Activated B cell treated with CpG ODN at 0.5 μM for 24 hours (primary cell): ENCODE measurements at regions not wholly inside any gene's neighbourhood (a gene's known extent, or its start where the extent isn't known, plus 50 kb on each side); places are given as distances from the start of the nearest gene placed in this dataset.

Source experiments
- ATAC-seq: fragments of 200-7000 bp; cut with Tn5 transposase; one replicate; pipeline ENCODE4 v1.10.0; 2021; ENCODE audit warnings: low read depth, mild to moderate bottlenecking, moderate library complexity
- CTCF ChIA-PET: fragments of 350-600 bp; sonication (Branson Sonifier 250); formaldehyde crosslinking; loops from one replicate; lab custom pipeline; 2021; ENCODE audit warnings: antibody characterized with exemption; lab: Charles Lee
- POLR2A ChIA-PET: fragments of 350-600 bp; sonication (Branson Sonifier 250); formaldehyde crosslinking; loops from one replicate; lab custom pipeline; 2021; ENCODE audit warnings: antibody characterized with exemption; lab: Charles Lee
- DNase-seq: peaks from one replicate; pipeline ENCODE4 v3.0.0; 2022
- H3K27ac Mint-ChIP-seq: one replicate; pipeline ENCODE4 v1.8.0; 2020; ENCODE audit warnings: mixed read lengths
- H3K27me3 Mint-ChIP-seq: one replicate; pipeline ENCODE4 v1.8.0; 2021; ENCODE audit warnings: mixed read lengths
- H3K36me3 Mint-ChIP-seq: one replicate; pipeline ENCODE4 v1.8.0; 2021; ENCODE audit warnings: low read depth, mixed read lengths
- H3K4me1 Mint-ChIP-seq: one replicate; pipeline ENCODE4 v1.8.0; 2021; ENCODE audit warnings: mixed read lengths
- H3K4me3 Mint-ChIP-seq: one replicate; pipeline ENCODE4 v1.8.0; 2020; ENCODE audit warnings: mild to moderate bottlenecking, mixed read lengths
- H3K9me3 Mint-ChIP-seq: one replicate; pipeline ENCODE4 v1.8.0; 2020; ENCODE audit warnings: mixed read lengths
- intact Hi-C: fragments of 100-400 bp; cut with micrococcal nuclease; formaldehyde crosslinking; loops from one replicate; pipeline ENCODE4 v1.15.1; 2024
- TF ChIP-seq, protein P1 (sequence below): fragments of 200-600 bp; IDR thresholded peaks from one replicate; pipeline ENCODE4 v1.8.0; 2022; ENCODE audit warnings: antibody characterized with exemption, mild to moderate bottlenecking

DNA sequence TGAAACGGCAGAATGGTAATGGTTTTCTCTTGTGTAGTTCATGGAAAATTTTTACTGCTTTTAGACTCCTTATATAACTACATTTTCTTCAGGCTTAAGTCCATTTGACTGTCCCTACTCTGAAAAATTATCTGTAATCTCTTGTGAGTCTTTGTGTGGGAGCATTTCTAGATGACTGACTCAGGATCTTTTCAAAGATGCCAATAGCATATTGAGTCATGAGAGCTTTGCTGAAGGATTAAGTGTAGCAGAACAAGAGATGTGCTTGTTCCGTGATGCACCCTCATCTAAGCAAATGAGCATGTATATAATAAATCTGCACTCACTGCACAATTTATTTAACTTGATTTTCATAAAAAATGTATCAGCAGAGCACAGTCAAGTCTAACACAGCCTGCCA, 298.7 kb upstream of the CDH6 start:
- ATAC-seq (no peak), DNase-seq (no peak)
- intact Hi-C loops, result no loop called here
- Mint-ChIP-seq H3K9me3 (peaks cover 14% of the 10 kb centered on the region), H3K4me1 (no peaks in the 10 kb centered on the region), H3K27me3 (no peaks in the 10 kb centered on the region), H3K27ac (no peak overlapping the region), H3K36me3 (no peaks in the 10 kb centered on the region), H3K4me3 (no peak overlapping the region)
- ChIA-PET POLR2A (no interaction called here), CTCF (no interaction called here)
- TF ChIP-seq, protein P1, sequence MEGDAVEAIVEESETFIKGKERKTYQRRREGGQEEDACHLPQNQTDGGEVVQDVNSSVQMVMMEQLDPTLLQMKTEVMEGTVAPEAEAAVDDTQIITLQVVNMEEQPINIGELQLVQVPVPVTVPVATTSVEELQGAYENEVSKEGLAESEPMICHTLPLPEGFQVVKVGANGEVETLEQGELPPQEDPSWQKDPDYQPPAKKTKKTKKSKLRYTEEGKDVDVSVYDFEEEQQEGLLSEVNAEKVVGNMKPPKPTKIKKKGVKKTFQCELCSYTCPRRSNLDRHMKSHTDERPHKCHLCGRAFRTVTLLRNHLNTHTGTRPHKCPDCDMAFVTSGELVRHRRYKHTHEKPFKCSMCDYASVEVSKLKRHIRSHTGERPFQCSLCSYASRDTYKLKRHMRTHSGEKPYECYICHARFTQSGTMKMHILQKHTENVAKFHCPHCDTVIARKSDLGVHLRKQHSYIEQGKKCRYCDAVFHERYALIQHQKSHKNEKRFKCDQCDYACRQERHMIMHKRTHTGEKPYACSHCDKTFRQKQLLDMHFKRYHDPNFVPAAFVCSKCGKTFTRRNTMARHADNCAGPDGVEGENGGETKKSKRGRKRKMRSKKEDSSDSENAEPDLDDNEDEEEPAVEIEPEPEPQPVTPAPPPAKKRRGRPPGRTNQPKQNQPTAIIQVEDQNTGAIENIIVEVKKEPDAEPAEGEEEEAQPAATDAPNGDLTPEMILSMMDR, result no peak

DNA sequence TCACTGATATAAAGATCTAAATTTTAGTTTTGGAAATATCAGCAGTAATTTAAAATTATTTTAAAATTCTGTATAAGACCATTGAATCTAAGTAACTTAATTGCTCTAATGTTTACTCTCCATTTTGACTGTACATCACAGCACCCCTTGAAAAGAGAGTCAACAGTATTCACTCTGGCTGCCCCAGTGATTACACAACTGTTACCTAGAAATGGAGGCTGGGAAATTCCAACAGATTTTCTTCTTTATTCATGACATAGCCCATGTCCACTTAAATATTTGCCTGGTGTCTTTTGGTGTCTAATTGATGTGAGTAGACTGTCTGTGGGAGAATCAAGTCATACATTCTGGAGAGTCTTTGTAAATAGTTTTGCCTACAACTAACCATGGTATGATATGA, 301.8 kb upstream of the CDH6 start:
- TF ChIP-seq, protein P1, result no peak
- CTCF ChIA-PET, result no interaction called here
- peaks cover 11% of the 10 kb centered on the region for H3K9me3 Mint-ChIP-seq
- H3K36me3 Mint-ChIP-seq, result no peaks in the 10 kb centered on the region
- no peaks in the 10 kb centered on the region for H3K27me3 Mint-ChIP-seq
- POLR2A ChIA-PET, result no interaction called here
- H3K27ac Mint-ChIP-seq, result no peak overlapping the region
- no peak overlapping the region for H3K4me3 Mint-ChIP-seq
- DNase-seq (no peak), ATAC-seq (no peak)
- no peaks in the 10 kb centered on the region for H3K4me1 Mint-ChIP-seq
- intact Hi-C loops, result no loop called here

DNA sequence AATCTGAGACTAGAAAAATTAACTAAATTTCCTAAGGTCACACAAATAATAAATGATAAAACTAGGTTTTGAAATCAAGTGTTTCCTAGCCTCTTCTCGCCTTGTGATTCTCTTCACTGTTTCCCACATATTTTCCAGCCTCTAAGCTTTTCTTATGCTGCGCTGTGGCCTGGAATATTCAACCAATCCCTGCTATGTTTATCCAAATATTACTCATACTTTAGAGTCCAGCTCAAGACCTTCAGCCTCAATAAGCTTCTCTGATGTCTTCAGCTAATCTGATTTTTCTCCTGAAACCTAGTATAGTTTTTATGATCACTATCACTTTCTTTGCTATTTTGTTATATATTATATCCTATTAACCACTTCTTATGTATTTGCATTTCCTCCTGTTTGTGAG, 303.1 kb upstream of the CDH6 start:
- intact Hi-C loops, result no loop called here
- H3K9me3 Mint-ChIP-seq, result peaks cover 10% of the 10 kb centered on the region
- ATAC-seq, result no peak
- TF ChIP-seq, protein P1, result no peak
- ChIA-PET POLR2A (no interaction called here), CTCF (no interaction called here)
- no peak for DNase-seq
- no peak overlapping the region for H3K27ac Mint-ChIP-seq
- no peaks in the 10 kb centered on the region for H3K36me3 Mint-ChIP-seq
- H3K4me3 Mint-ChIP-seq, result no peak overlapping the region
- H3K4me1 Mint-ChIP-seq, result no peaks in the 10 kb centered on the region
- H3K27me3 Mint-ChIP-seq, result no peaks in the 10 kb centered on the region

GRCh38 chr5:30880514-30880913, 313.0 kb upstream of the CDH6 start:
- no peak for DNase-seq
- H3K4me3 Mint-ChIP-seq, result no peak overlapping the region
- H3K27me3 Mint-ChIP-seq, result no peaks in the 10 kb centered on the region
- H3K36me3 Mint-ChIP-seq, result no peaks in the 10 kb centered on the region
- intact Hi-C loops, result no loop called here
- no peak overlapping the region for H3K27ac Mint-ChIP-seq
- ChIA-PET POLR2A (no interaction called here), CTCF (no interaction called here)
- TF ChIP-seq, protein P1, result no peak
- ATAC-seq, result no peak
- peaks cover 8% of the 10 kb centered on the region for H3K9me3 Mint-ChIP-seq
- H3K4me1 Mint-ChIP-seq, result no peaks in the 10 kb centered on the region

GRCh38 chr5:30879887-30880286, 313.6 kb upstream of the CDH6 start:
- H3K9me3 Mint-ChIP-seq, result peaks cover 5% of the 10 kb centered on the region
- ATAC-seq (no peak), DNase-seq (no peak)
- H3K36me3 Mint-ChIP-seq, result no peaks in the 10 kb centered on the region
- H3K4me3 Mint-ChIP-seq, result no peak overlapping the region
- no peaks in the 10 kb centered on the region for H3K4me1 Mint-ChIP-seq
- intact Hi-C loops, result no loop called here
- no peak overlapping the region for H3K27ac Mint-ChIP-seq
- ChIA-PET POLR2A (no interaction called here), CTCF (no interaction called here)
- H3K27me3 Mint-ChIP-seq, result no peaks in the 10 kb centered on the region
- TF ChIP-seq, protein P1, result no peak
